Stimulated activated naive CD8-positive, alpha-beta T cell treated with anti-CD3 and anti-CD28 coated beads, Interleukin-15, Interleukin-2, amounts not matched to agents 100 U/mL and 50 U/mL, for 24 hours (primary cell): ENCODE measurements at regions not wholly inside any gene's neighbourhood (a gene's known extent, or its start where the extent isn't known, plus 50 kb on each side); places are given as distances from the start of the nearest gene placed in this dataset.
"Not testable (repeated sequence)": the region's sequence is repeated elsewhere in the genome, so short reads cannot be mapped to it uniquely, and the experiment has no call there.

Source experiments
- ATAC-seq: fragments of 150-1000 bp; cut with Tn5 transposase; one replicate; pipeline ENCODE4 v1.10.0; 2021
- DNase-seq: peaks from one replicate; pipeline ENCODE4 v3.0.0; 2021

DNA sequence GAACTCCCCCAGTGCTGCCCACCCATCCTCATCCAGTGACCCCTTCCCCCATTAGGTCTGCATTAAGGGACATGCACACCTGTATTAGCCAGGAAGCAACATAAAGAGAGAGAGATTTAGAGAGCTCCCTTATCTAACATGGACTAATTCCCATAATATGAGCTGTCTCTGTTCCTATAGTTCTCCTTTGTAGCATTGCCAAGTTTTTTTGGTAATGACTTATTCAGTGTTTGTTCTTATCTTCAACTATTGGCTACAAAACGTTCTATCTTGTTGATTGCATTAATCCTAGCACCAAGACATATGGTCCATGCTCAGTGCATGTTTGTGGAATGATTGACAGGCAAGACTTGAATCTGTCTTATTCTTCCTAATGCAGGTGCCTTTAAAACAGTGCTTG, 264.0 kb downstream of the ADGRL2 start:
- no peak for ATAC-seq

DNA sequence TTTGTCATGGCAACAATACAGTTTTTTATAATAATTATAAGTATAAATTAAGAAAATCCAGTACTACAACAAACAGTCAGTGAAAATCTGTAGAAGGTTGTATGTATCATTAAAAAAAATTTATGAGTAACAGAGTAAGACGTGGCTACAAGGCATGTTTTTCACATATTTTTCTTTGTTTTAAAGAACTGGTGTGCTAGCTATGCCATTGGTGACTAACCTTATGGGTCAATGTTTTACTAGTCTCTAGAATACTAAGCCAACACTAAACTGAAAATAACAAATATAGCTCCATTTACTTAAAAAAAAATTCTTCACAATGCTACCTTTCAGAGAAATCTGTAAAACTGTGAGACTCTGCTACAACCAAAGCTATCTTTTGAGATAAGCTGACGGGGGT, 261.5 kb downstream of the ADGRL2 start:
- ATAC-seq (no peak), DNase-seq (no peak)

More for the DNA sequence above, 264.0 kb downstream of the ADGRL2 start:
- DNase-seq, result no peak

DNA sequence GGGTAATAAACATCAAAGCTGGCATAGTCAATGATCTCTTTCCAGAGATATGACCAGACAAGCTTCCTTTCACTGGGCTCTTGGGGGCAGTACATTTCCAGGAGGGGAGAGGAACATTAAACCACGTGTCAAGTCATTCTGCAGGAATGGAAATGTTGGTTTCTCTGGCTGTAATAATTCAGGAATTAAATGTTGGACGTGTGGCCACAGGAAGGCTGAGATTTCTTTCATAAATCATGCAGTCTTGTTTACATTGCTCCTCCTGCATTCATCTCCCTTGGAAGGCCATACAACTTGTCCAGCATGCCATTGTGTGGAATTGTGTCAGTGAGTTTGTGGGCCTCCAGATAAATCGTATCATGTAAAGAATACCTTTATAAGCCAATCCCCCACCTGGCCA, 259.2 kb downstream of the ADGRL2 start:
- DNase-seq, result no peak
- ATAC-seq, result no peak

DNA sequence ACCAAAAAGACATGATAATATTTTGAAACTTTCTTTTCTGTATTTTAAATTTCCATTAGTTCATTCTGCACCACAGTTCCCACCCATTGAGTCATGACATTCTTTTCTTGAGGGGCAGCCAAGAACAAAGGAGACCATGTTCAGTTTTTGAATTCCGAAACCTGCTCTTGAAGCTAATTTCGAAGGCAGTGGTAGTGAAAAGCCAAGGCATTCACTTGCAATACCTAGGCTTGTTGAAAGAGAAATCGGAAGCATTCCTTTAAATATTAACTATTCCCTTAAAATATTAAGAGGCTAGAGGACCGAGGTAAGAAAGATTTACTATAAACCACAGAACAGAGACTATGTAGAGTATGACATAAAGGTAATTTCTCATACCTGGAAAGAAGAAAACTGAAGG, 256.3 kb downstream of the ADGRL2 start:
- DNase-seq (no peak), ATAC-seq (no peak)

DNA sequence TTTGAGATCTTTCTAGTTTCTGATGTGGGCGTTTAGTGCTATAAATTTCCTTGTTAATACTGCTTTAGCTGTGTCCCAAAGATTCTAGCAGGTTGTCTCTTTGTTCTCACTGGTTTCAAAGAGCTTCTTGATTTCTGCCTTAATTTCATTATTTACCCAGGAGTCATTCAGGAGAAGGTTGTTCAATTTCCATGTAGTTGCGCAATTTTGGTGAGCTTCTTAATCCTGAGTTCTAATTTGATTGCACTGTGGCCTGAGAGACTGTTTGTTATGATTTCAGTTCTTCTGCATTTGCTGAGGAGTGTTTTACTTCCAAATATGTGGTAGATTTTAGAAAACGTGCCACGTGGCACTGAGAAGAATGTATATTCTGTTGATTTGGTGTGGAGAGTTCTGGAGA, 254.6 kb downstream of the ADGRL2 start:
- DNase-seq, ATAC-seq: not testable (repeated sequence)

DNA sequence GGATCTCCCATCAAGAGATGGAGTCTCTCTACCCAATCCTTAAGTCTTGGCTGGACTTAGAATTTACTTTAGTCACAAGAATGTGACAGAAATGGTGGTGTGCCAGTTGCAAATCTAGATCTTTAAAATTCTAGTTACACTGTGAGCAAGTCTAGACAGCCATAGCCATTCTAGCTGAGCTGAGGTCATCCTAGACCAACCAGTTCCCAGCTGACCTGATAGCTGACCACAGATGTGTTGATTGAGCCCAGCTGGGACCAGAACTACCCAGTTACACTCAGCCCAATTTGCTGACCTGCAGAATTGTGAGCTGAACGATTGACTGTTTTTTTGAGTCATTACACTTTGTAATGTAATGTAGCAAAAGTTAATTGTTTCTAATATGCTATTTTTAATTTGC, 251.8 kb downstream of the ADGRL2 start:
- DNase-seq (no peak), ATAC-seq (no peak)

DNA sequence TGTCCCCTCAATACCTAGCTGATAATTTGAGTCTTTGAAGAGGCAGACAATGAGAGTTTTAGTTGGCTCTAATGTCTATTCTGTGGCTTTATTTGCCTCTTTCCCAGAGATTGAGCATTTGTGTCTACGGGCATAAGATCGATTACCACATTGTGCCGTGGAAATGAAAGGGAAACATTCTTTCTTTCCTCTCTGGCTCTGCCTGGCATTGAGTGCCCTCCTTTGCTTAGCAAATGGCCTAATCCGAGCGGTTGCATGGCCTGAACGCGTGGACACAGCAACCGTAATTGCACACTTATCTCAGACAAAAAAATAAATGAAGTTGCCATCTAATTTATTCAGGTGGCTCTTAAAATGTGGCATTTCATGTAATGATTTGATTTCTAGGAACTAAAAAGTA, 247.9 kb downstream of the ADGRL2 start:
- DNase-seq, result no peak
- no peak for ATAC-seq

DNA sequence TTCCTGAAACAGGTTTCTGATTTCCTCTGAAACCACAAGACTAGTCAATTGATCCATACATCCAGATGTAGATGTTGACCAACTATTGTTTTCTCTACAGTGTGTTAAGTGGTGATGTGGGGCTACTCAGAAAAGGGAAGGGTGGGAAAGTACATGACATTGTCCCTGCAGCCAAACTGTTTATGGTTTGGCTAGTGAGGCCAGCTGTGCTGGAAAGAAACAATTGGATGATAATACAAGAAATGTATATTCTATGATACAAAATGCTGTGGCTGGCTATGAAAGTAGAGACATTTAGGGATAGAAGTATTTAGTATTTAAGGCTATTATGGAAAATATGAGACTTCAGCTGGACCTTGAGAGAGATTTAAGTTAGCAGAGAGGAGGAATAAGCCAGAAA, 244.5 kb downstream of the ADGRL2 start:
- DNase-seq, result no peak
- no peak for ATAC-seq

DNA sequence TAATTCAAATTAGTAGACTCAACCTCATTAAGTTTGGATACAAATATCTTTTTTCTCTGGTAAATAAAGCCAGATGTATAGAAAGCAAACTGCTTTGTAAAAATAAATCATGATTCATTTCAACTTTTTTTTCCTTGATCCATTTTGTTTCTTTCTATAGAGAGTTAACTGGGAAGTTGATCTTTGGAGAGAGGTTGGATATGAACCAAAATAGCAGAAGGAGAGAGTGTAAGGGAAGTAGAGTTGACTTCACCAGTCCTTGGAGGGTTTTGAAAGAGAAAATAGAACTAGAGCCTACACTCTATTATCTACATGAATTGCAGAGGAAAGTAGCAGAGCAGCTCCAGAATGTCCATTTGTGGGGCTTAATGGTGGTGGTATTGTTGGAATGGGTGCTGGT, 243.8 kb downstream of the ADGRL2 start:
- no peak for ATAC-seq
- no peak for DNase-seq

DNA sequence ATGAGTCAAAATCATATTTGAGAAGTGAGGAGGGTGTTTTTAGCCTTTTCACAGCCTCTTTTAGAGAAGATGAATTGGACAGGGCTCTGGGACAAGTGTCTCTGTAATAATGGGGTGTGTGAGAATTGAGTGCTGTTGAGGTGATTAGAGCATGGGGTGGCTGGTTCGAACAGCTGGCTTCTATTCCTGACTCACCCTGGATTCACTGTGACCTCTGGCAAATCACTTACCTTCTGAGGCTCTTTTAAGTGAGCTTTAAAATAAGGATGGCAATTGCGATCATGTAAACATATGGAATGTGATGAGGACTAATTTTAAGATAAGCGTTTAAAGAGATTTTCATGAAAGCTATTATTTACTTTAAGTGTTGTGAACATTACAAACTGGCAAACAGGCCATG, 243.4 kb downstream of the ADGRL2 start:
- ATAC-seq (no peak), DNase-seq (no peak)

DNA sequence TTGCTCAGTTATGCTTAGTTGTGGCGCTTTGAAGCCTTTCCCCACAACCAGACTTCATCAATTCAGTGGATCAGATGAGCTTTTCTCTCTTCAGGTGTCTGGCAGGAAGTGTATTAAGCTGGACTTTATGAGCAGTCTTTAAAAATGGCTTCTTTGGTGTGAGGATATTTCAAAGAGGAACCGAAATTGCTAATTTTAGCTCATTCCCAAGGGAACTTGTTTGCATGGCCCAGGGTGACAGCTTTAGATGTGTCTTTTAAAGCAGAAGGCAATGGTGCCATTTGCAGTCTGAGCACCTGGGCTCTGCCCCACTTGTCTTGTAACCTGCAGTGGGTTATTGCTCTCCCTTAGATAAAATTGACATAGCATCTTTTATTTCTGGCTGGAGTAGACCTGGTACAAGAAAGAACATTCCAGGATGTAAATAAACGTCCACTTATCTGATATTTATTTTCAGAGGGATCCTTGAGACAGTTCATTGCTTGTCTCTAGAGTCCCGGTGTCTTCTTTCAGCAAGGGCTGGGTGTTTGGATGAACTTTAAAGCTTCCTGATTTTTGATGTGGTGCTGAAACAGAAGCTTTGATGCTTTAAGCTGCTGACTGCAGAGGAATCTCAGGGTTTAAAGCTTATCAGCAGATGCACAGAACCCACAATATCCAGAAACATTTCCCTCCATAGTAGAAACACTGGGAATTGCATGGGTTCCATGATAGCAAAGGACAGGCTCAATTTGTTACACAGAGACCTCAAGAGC, 241.7 kb downstream of the ADGRL2 start:
- ATAC-seq, result no peak
- DNase-seq, result no peak
